Left kidney (tissue), 1 donor: ENCODE measurements at regions not wholly inside any gene's neighbourhood (a gene's known extent, or its start where the extent isn't known, plus 50 kb on each side); places are given as distances from the start of the nearest gene placed in this dataset.
"Not testable (repeated sequence)": the region's sequence is repeated elsewhere in the genome, so short reads cannot be mapped to it uniquely, and the experiment has no call there.

Source experiments
- DNase-seq: peaks from one replicate; pipeline ENCODE4 v3.0.0-alpha.2; 2013

- no peak for DNase-seq
These were observed 148.1 kb downstream of the ABHD5 start for GRCh38 chr3:43838877-43839276.

- DNase-seq = no peak
These were observed 152.6 kb downstream of the ABHD5 start for GRCh38 chr3:43843386-43843785.

GRCh38 chr3:43844757-43845156, 154.0 kb downstream of the ABHD5 start:
- DNase-seq = no peak

GRCh38 chr3:43845553-43845952, 154.8 kb downstream of the ABHD5 start:
- DNase-seq = not testable (repeated sequence)

- DNase-seq = no peak
These were observed 161.3 kb downstream of the ABHD5 start for GRCh38 chr3:43852066-43852465.

- DNase-seq = no peak
These were observed 163.5 kb downstream of the ABHD5 start for GRCh38 chr3:43854283-43854682.

- DNase-seq = no peak
These were observed 164.2 kb downstream of the ABHD5 start for GRCh38 chr3:43854916-43855315.

GRCh38 chr3:43855674-43856299, 165.0 kb downstream of the ABHD5 start:
- DNase-seq = peak; percentile 35

GRCh38 chr3:43856351-43856750, 165.6 kb downstream of the ABHD5 start:
- DNase-seq = no peak

- no peak for DNase-seq
These were observed 166.0 kb downstream of the ABHD5 start for GRCh38 chr3:43856761-43857160.

GRCh38 chr3:43857361-43858293, 166.9 kb downstream of the ABHD5 start:
- DNase-seq = no peak

- DNase-seq = no peak
These were observed 167.6 kb downstream of the ABHD5 start for GRCh38 chr3:43858294-43858701.

- DNase-seq = no peak
These were observed 169.0 kb downstream of the ABHD5 start for GRCh38 chr3:43859766-43860165.

- no peak for DNase-seq
These were observed 170.9 kb downstream of the ABHD5 start for GRCh38 chr3:43861635-43862034.

GRCh38 chr3:43862470-43862869, 171.7 kb downstream of the ABHD5 start:
- no peak for DNase-seq

GRCh38 chr3:43862992-43863805, 172.5 kb downstream of the ABHD5 start:
- no peak for DNase-seq

GRCh38 chr3:43863966-43864933, 173.5 kb downstream of the ABHD5 start:
- no peak for DNase-seq

GRCh38 chr3:43865351-43865750, 174.6 kb downstream of the ABHD5 start:
- DNase-seq = no peak

- no peak for DNase-seq
These were observed 175.3 kb downstream of the ABHD5 start for GRCh38 chr3:43865887-43866528.

GRCh38 chr3:43866529-43867353, 176.0 kb downstream of the ABHD5 start:
- no peak for DNase-seq
